GM10266 (cell line): ENCODE measurements at regions not wholly inside any gene's neighbourhood (a gene's known extent, or its start where the extent isn't known, plus 50 kb on each side); places are given as distances from the start of the nearest gene placed in this dataset.

Source experiments
- DNase-seq: peaks from one replicate; pipeline ENCODE4 v3.0.0; 2012; ENCODE audit errors: extremely low spot score
- CTCF ChIP-seq: IDR thresholded peaks from 2 replicates; pipeline ENCODE4 v1.5.1; 2012; ENCODE audit warnings: mild to moderate bottlenecking, low read depth; ENCODE audit not compliant: control insufficient read depth, insufficient read depth; ENCODE audit errors: missing control alignments

DNA sequence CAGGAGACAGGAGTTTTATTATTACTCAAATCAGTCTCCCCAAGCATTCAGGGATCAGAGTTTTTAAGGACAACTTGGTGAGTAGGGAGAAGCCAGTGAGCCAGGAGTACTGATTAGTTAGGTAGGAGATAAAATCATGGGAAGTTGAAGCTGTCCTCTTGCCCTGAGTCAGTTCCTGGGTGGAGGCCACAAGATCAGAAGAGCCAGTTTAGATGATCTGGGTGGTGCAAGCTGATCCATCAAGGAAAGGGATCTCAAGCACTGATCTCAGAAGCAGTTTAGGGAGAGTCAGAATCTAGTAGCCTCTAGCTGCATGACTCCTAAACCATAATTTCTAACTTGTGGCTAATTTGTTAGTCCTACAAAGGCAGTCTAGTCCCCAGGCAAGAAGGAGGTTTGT lies 706.5 kb upstream of the MAP3K7 start:
- no peak for DNase-seq
- TF ChIP-seq CTCF: no peak

DNA sequence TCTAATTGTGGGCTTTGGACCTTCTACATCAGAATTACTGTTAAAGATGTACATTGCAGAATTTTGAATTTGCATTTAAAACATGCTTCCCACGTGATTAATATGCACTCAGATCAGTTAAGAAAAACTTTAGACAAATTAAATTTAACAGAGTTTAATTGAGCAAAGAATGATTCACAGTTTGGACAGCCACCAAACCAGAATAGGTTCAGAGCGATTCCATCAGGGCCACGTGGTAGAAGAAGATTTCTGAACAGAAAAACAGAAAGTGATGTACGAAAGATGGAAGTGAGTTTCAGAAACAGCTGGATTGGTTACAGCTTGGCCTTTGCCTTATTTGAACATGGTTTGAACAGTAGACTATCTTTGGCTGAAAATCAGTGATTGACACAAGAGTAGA lies 704.2 kb upstream of the MAP3K7 start:
- no peak for TF ChIP-seq CTCF
- DNase-seq: no peak

GRCh38 chr6:91288741-91289140 lies 701.9 kb upstream of the MAP3K7 start:
- TF ChIP-seq CTCF: no peak
- no peak for DNase-seq

- TF ChIP-seq CTCF: no peak
- no peak for DNase-seq
Observed at GRCh38 chr6:91281901-91282300, 695.0 kb upstream of the MAP3K7 start.

GRCh38 chr6:91280494-91280830 lies 693.6 kb upstream of the MAP3K7 start:
- TF ChIP-seq CTCF: no peak
- DNase-seq: no peak

DNA sequence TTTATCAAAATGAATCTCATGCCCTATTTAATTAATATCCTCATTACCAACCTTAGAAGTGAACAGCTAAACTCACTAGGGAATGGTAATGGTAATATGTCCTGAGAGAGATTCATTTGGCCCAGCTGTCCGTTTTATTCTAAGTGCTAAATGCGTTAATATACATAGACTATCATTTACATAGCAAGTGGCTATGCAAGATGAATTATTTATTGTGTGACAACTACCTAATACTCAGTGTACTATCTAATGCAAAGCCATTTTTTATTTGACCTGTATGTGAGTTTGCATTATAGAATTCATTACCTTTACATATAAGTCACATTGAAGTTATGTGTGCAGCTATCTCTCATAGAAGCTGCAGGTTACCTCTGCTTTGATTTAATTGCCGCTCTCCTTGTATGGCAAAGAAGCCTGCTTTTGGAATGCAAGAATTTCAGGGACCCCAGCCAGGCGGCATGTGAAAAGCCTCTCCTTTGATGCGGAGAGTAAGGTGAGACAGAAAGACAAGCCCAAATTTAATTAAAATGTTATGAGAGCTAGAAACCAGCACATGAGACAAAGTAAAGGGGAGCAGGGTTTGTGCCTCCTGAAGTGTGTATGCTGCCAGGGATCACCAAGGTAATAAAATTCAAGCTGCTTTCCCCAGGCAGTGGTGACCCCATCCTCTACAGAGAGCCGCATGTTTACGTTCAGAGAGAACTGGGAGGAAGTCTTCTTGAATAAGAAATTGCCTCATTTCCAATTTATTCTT lies 693.0 kb upstream of the MAP3K7 start:
- no peak for DNase-seq
- TF ChIP-seq CTCF: no peak

- no peak for TF ChIP-seq CTCF
- no peak for DNase-seq
Observed at GRCh38 chr6:91278416-91278815, 691.5 kb upstream of the MAP3K7 start.
